Ovary (tissue), 3 donors: ENCODE measurements at regions not wholly inside any gene's neighbourhood (a gene's known extent, or its start where the extent isn't known, plus 50 kb on each side); places are given as distances from the start of the nearest gene placed in this dataset.

Experiments
- CTCF ChIP-seq, 3 donors: fragments of 450-650 bp in 2 of 3; fragments of 200-600 bp in 1 of 3; IDR thresholded peaks; one replicate each; pipeline versions ENCODE4 v1.5.1 to v1.8.0; 2016 to 2022; ENCODE audit warnings: antibody characterized with exemption in 3 of 3, mild to moderate bottlenecking in 1 of 3
- EP300 ChIP-seq: sonication (generic); formaldehyde crosslinking; IDR thresholded peaks from one replicate; pipeline ENCODE4 v1.6.1; 2017; ENCODE audit warnings: antibody characterized with exemption
- POLR2A ChIP-seq: fragments of 450-650 bp; IDR thresholded peaks from one replicate; pipeline ENCODE4 v1.6.1; 2017; ENCODE audit warnings: antibody characterized with exemption, mild to moderate bottlenecking, moderate library complexity
- donor health status: DM: no; HTN: no; CAD: no.

GRCh38 chr1:227424953-227425352, 106.7 kb upstream of the CDC42BPA start:
- no peak for TF ChIP-seq CTCF (IDR thresholded peaks at IDR 0.05)
- no peak for TF ChIP-seq POLR2A
- no peak for TF ChIP-seq EP300
